ENCODE measurements at regions not wholly inside any gene's neighbourhood (a gene's known extent, or its start where the extent isn't known, plus 50 kb on each side); places are given as distances from the start of the nearest gene placed in this dataset.

DNA sequence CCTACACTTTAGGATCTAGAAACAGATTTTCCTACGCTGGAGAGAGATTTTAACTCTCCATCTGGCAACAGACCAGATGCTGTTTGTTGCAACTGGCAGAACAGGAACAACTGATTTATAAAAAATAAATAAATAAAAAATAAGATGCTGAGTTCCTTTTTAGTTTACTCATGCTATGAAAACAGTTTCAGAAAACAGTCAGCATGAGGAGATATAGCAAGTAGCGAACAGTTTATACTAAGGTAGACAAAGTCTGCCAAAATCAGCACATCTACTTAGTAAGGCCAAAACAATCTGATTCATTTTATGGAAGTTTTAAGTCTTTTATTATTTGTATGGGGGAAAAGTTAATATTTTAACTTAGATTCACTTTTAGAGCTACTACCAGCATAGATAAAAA, 974.0 kb upstream of the CNTNAP5 start:
- DNase-seq, result no peak

DNA sequence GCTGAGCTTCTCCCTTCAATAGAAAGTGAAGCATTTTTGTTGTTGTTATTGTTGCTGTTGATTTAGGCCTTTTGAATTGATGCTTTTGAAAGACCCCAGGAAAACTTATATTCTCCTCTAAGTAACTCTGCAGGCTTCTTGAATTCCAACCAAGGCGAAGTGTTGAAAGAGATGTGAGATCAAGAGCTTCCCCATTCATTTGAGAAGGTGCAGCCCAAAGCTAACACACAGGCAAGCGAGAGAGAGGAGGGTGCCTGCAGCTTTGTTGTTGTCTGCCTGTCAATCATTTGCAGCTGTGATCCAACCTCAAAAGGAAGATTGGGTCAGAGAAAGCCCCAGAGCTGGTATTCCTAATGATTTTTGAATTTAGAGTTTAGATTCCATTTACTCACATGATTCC, 963.6 kb upstream of the CNTNAP5 start:
- DNase-seq, result no peak

DNA sequence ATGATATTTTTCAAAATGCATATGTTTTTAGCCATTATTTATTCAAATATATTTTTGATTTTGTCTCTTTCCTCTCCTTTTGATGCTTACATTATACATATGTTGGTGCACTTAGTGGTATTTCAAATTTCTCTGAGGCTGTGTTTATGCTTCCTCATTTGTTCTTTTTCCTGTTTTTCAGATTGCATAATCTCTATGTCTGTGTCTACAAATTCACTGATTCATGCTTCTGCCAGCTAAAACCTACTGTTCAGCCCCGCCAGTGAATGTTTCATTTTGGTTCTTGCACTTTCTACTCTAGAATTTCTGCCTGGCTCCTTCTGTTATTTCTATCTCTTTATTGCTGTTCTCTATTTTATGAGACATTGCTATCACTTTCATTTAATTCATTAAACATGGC, 951.7 kb upstream of the CNTNAP5 start:
- DNase-seq, result no peak

DNA sequence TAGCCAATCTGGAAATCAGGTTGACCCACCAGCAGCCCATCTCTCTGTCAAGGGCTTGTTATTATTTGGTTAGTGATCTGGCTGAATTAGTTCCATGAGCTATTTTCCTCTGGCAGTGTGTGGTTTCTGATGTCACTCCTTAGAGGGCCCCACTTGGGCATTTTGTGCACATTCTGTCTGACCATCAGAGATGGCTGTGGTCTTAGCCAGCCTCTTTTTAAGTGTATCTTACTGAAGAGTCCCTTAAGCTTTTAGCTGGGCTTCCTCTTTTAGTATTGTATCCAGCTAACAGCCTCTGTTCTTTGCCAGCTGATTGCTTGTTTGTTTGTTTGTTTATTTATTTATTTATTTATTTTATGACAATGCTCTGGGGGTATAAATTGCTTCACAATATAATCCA, 951.1 kb upstream of the CNTNAP5 start:
- DNase-seq, result no peak

DNA sequence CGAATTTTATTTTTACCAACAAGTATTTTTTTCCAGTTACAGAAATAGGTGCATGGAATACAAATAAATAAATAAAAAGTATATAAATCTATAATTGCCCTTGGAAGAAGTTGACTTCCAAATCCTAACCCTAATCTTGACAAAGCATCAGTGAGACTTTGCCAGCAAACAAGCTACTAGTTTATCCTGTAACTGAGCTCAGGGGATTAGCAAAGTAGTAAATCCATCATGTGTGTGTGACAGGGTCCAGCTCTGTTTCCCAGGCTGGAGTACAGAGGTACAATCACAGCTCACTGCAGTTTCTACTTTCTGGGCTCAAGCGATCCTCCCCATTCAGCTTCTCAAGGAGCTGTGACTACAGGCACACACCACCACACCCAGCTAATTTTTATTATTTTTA, 948.0 kb upstream of the CNTNAP5 start:
- no peak for DNase-seq

DNA sequence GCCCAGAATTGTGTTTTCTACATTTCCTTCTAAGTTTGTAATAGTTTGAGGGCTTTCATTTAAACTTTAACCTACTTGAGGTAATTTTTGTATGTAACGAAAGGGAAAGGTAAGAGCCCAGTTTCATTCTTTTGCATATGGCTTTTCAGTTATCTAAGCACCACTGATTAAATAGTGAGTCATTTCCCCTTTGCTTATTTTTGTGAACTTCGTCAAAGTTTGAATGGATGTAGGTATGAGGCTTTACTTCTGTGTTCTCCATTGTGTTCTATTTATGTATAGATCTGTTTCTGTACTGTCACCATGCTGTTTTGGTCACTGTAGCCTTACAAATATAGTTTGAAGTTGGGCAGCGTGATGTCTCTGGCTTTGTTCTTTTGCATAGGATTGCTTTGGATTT, 944.8 kb upstream of the CNTNAP5 start:
- DNase-seq, result no peak

DNA sequence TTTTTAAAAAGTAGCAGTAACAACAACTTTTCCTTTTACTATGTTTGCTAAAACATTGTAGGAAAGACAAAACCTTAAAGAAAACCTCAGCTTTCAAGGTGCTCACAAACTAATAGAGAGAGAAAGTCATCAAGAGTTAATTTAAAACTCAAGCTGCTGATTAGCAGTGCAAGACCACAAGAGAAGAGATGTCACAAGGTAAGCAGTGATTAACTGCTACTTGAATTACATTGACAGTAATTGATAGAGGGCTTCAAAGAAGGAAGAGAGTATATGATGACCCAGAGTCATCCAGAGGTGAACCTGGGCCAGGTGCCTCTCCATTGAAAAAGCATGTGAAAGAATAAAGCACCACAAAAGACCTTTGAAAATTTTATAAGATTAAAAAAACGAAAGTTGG, 939.6 kb upstream of the CNTNAP5 start:
- DNase-seq, result no peak

DNA sequence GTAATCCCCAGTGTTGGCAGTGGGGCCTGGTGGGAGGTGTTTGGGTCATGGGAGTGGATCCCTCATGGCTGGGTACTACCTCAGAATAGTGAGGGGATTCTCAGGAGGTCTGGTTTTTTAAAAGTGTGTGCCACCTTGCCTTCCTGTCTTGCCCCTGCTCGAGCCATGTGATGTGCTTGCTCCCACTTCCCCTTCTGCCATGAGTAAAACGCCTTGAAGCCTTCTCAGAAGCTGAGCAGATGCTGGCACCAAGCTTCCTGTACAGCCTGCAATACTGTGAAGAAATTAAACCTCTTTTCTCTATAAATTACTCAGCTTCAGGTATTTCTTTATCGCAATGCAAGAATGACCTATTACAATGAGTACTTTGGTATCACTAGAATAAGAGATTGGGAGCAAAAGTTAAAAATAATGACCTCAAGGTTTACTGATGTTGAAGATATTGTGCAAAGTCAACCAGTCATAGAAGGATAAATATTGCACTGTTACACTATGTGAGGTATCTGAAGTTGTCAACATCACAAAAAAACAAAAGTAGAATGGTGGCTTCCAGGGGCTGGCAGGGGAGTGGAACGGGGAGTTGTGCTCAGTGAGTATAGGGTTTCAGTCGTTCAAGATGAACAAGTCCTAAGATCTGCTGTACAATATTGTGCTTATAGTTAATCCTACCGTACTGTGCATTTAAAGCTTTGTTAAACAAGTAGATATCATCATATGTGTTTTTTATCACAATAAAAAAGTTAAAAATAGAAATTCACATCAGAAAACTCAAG, 938.3 kb upstream of the CNTNAP5 start:
- no peak for DNase-seq

DNA sequence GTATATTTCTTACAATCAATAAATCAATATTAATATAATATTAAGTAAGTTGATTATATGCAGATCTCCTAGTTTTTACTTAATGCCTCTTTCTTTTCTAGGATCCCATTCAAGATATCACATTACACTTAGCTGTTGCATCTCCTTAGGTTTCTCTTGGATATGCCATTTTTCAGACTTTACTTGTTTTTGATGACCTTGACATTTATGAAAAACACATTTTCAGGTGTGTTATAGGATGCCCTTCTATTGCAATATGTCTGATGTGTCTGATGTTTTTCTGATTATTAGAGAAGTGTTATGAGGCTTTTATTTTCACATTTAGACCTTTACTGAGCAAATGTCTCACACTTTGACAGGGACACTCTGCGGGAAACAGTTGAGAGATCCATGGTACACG, 933.6 kb upstream of the CNTNAP5 start:
- no peak for DNase-seq

DNA sequence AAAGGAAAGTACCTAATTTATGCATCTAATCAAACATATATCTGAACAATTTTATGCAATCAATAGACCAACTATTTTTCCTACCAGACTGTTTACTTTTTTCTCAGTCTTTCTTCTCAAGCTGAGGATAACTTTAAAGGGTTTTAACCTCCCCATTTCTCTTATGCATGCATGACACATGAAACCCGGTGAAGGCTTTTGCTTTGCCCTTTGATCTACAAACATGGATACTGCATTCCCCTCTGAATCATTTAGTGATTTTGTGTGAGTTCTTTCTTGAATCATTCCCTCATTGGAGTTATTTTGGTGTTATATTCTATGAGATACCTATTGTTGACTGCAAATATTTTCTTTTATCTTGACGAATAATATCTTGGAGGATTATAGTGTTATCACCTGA, 931.9 kb upstream of the CNTNAP5 start:
- no peak for DNase-seq

DNA sequence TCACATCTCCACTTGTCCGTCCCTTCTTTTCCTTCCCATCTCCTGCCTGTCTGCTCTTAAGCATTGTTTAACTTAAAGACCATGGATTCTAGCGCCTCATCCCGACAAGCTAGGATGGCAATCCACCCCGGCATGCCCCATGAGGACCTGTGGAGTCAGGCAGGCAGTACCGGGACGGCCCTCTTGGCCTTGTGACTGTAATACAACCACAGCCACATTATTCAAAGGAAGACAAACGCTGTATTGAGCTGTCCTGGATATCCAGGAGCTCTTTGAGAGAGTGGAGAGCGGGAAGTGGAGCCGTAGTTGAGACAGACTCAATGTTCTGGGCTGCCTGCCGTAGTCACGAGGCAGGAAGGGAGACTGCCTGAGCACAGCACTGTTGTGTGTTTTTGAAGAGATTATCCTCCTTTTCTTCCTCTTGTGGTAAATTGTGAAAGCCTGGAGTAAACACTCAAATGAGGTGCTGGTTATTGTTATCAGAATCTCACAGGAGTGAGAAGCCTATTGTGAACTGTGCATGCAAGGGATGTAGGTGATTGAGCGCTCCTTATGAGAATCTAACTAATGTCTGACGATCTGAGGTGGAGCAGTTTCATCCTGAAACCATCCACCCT, 929.8 kb upstream of the CNTNAP5 start:
- no peak for DNase-seq

DNA sequence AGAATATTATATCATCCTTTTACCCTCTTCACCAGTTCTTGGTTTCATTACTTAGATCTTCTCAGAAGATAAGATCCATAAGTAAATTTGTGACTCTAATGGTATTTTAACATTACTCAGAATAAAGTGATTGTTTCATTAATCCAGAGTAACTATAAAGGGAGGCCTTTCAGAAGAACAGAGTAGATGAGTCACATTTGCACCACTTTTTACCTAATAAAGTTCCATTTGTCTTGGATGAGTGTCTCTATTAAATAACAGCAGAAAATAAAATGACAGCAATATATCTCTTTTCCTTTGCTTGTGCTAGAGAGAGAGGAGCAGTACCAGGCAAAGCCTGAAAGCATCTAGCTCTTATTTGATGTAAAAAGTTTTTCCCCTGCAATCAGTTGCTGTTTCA, 926.5 kb upstream of the CNTNAP5 start:
- DNase-seq, result no peak

DNA sequence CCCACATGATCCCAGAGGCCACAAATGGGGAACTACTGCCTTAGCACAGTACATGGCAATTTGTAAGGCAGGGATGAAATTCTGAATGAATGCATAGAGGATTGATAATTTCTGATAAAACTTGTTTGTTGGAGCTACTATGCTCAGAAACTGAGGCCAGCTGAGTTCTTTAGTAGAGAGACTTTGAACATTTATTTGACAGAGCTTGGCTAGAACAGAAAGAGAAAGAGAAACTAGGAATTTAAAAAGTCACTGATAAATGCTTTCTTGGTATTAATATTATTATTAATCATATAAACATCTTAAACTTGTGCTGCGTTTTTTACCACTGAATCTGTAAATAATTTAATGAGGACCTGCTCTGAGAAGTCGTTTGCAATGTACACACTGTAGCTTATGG, 923.7 kb upstream of the CNTNAP5 start:
- DNase-seq, result no peak

DNA sequence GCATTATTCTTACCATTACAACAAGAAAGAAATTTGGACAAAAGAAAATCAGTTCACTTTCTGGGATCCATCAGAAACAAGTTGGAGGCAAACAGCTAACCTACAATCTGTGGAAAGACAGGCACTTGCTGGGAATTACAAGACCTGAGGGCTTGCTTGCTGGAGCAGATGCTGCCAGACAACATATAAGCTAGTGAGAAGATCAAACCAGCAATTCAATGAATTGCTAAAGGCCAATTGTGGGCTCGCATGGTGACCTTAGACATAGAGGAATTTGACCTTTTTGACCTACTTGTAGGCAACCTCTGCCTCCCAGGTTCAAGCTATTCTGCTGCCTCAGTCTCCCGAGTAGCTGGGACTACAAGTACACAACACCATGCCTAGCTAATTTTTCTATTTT, 921.2 kb upstream of the CNTNAP5 start:
- DNase-seq, result no peak

DNA sequence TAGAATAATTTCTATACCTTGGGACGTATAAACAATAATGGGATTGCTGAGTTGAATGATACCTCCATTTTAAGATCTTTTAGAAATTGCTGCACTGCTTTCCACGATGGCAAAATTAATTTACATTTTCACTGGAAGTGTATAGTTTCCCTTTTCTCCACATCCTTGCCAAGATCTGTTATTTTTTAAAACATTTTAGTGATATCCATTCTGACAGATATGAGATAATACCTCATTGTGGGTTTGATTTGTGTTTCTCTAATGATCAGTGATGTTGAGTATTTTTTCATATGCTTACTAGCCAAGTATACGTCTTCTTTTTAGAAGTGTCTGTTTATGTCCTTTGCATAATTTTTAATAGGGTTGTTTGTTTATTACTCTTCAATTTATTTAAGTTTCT, 908.5 kb upstream of the CNTNAP5 start:
- DNase-seq, result no peak

DNA sequence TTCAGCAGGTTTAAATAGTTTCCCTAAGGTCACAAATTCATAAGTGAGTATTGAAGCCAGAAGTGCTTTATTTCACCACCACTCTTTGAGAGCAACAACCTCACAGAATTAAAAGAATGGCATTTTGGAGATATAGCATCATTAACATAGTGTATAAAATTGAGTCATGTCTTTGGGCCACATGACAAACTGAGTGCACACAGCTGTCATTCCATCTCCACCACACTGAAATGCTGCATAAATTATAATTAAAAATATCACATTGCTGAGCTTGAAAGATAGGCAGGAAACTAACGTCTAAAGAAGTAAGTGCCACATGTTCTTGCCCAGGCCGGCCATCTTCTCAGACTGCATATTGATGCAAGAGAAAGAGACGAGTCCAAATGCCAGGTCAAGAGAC, 897.9 kb upstream of the CNTNAP5 start:
- DNase-seq, result no peak

DNA sequence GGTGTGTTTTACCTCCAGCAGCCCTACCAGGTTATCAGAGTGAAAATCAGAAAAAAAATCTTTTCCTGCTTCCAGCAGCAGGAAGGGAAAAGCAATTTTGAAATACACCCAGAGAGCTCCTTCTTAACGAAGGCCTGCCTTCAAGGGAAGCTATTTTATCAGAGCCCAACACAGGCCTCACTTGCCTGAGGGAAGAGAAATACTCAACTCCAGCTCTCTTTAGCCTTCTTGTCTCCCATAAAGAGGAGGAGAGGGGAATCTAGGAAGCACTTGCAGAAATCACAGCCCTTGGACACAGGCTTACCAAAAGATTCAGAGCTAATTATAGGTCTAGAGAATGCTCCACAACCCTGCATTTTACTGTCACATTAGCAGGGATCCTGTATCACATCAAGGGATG, 896.1 kb upstream of the CNTNAP5 start:
- DNase-seq, result no peak

DNA sequence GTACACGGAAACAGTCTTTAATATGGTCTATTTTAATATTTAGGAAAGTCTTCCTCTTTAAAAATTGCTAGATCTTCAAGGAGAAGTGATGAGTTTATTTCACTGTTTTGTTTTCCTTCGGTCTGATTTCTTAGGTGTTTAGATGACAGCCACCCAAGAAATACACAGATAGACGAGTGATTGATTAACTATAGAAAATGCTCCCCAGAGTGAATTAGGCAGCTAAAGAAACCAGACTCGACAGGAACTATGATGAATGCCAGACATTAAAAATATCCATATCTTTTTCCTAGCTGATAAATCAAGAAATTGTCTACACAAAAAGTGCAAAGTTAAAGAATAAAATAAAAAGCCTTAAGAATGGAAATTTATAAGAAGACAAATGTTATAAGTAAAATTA, 888.7 kb upstream of the CNTNAP5 start:
- DNase-seq, result no peak

DNA sequence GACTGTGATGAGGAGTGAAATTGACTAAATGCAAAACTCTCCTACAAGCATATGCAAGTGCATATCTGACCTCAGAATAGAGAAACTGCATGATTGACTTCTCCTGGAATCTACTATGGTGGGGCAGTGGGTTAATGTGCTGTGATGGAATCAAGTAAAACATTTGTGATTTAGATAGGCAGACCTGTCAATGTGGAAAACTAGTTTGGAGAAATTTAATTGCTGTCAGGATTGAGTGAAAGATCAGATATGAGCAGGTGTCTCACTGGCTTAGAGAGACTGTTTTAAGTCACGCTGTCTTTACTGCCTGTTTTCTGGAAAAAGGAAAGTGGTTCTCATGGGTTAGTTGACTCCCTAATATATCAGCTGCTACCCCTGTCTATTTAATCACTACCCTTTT, 881.0 kb upstream of the CNTNAP5 start:
- DNase-seq, result no peak

DNA sequence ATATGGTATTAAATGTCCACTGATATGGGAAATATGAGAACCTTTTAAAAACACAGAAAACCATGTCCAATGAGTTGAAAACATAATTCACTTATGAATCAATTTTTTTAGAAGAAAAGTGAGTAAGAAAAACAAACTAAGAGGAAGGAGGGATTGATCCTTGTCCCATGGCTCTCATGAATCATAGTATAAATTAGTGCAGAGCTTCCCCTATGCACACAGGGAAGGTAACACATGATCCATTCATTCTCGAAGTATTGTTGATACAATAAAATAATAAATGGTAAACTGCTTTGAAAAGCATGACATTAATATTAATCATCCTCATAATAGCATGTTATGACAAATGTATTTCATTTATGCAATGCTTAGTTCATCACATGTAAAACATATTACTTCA, 872.0 kb upstream of the CNTNAP5 start:
- no peak for DNase-seq

DNA sequence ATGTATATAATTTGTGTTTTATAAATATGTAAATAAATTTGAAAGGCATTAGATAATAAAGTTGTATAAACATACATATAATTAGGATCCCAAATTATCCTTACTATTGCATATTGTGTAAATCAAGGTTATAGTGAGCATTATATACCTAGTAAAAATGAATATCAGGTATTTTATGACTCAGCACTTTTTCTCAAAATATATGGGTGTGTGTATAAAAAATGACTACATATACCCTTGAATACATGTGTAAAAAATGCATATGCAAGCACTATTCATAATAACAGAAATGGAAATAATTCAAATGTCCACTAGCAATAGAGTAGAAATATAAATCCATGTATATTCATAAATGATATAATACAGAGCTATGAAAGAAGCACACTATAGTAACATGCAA, 870.9 kb upstream of the CNTNAP5 start:
- DNase-seq, result no peak

DNA sequence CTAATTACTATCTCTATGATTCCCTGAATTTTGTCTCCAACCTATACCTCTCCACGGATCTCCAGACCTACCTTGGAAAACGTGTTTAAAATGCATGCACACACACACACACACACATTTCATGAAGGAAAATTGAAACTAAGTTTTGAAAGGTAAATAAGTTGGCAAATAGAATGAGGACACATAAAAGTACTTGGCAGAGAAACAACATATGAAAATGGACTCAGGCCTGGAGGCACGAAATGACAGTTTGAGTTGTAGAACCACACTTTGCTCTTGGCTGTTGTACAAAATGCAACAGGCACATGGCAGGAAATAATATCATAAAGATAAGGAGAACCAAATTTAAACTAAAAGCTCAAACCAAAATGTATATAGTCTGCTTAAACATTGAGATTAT, 868.1 kb upstream of the CNTNAP5 start:
- DNase-seq, result no peak

DNA sequence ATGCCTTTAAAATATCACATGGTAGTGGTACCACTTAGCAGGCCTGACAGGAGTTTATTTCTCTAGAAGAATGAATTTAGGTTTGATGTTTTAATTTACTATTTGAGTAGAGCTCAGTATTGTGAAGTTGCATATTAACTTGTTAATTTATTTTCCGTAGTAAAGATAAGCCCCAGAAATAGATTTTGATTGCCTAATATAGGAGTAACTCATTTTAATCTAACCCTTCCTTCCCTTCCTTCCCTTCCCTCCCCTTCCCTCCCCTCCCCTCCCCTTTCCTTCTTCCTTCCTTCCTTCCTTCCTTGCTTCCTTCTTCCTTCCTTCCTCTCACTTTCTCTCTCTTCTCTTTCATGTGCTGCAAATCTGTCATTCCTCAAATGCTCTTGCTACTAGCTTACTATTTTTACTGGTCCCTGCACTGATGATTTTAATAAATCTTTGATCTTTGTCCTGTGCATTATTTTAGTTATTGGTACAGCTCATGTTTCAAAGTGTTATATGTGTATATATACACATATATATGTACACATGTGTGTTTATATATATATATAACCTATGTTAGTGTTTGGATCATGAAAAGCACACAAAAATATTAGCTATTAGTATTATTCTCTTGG, 862.6 kb upstream of the CNTNAP5 start:
- no peak for DNase-seq

DNA sequence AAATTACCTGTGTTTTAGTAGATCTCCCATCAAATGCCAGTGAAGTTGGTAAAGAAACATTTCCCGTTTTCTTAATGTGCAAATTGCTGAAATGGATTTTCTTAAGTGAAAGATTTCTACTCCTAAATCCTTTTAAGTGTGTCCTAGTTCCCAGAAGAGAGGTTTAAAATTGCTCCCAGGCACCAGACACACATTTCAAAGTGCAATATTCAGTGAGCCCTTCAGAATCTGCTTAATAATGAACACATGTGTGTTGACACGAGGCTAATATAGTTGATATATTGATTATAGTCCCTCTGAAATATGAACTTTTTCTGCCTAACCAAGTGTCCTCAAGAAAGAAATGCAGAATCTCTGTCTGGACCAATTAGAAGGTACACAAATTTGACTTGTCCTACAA, 861.7 kb upstream of the CNTNAP5 start:
- no peak for DNase-seq

DNA sequence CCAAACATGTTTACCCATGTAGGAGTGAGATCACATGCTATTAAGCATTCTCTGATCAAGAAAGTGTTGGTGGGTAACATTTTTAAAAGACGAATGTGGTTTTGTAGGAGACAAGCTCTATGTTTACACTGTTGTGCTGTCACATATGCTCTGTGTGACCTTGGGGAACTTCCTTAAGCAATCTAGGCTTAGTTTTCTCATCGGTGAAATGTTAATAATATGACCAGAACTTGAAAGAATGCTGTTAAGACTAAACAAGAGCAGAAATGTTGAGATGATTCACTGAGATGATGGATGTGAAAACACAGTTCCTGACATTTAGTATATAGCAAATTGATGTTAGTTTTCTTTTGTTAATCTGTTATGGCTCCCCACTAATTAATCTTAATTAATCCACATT, 860.9 kb upstream of the CNTNAP5 start:
- DNase-seq, result no peak

Data from T-helper 2 cell (primary cell).